Lower leg skin (tissue), 4 donors: ENCODE measurements at regions not wholly inside any gene's neighbourhood (a gene's known extent, or its start where the extent isn't known, plus 50 kb on each side); places are given as distances from the start of the nearest gene placed in this dataset.

Experiments used
- DNase-seq, 2 donors: peaks; one replicate each; pipeline ENCODE4 v3.0.0-alpha.2; 2019; ENCODE audit warnings: low spot score in 2 of 2
- H3K4me3 ChIP-seq: fragments of 200-600 bp; sonication (generic); 2 replicates; pipeline ENCODE4 v1.5.1; 2017; ENCODE audit warnings: mild to moderate bottlenecking, low read depth; ENCODE audit not compliant: poor library complexity, severe bottlenecking
- CTCF ChIP-seq, 3 donors: fragments of 450-650 bp; IDR thresholded peaks; one replicate each; pipeline ENCODE4 v1.5.1; 2016; ENCODE audit warnings: antibody characterized with exemption in 3 of 3, mild to moderate bottlenecking in 3 of 3, moderate library complexity in 2 of 3
- POLR2A ChIP-seq, 2 donors: fragments of 450-650 bp; IDR thresholded peaks; one replicate each; pipeline ENCODE4 v1.6.1; 2016 to 2017; ENCODE audit warnings: antibody characterized with exemption in 2 of 2, mild to moderate bottlenecking in 1 of 2, moderate library complexity in 1 of 2
- WGBS, 2 donors: methylation state at CpG; one replicate each; pipeline ENCODE4 v1.1.5; 2018; 5-methylcytosine and 5-hydroxymethylcytosine counted together
- intact Hi-C: fragments of 100-400 bp; cut with DNase I; formaldehyde crosslinking; loops from one replicate; pipeline ENCODE4 v1.15.0; 2023; ENCODE audit warnings: low total_unique reads

- TF ChIP-seq POLR2A (IDR thresholded peaks at IDR 0.05) (no peak), CTCF (IDR thresholded peaks at IDR 0.05) (no peak)
- H3K4me3 ChIP-seq = no peak overlapping the region
- no peak for DNase-seq
- intact Hi-C loops = no loop called here
- 68 to 85% methylated on average over 2 of the region's 2 CpGs for WGBS, 2 donors
These were observed 357.7 kb upstream of the SMIM21 start for GRCh38 chr18:75785206-75785605.

GRCh38 chr18:75784390-75784789 lies 356.9 kb upstream of the SMIM21 start:
- no peak overlapping the region for H3K4me3 ChIP-seq
- intact Hi-C loops = no loop called here
- WGBS, 2 donors = 19 to 28% methylated on average over 14 of the region's 14 CpGs
- TF ChIP-seq CTCF (IDR thresholded peaks at IDR 0.05) (no peak), POLR2A (IDR thresholded peaks at IDR 0.05) (no peak)
- no peak for DNase-seq

- intact Hi-C loops = no loop called here
- no peak overlapping the region for H3K4me3 ChIP-seq
- DNase-seq = no peak
- 58 to 64% methylated on average over 14 of the region's 14 CpGs for WGBS, 2 donors
- no peak for TF ChIP-seq CTCF (IDR thresholded peaks at IDR 0.05)
- no peak for TF ChIP-seq POLR2A (IDR thresholded peaks at IDR 0.05)
These were observed 356.2 kb upstream of the SMIM21 start for GRCh38 chr18:75783566-75784281.

- WGBS, 2 donors = 86 to 89% methylated on average over 11 of the region's 11 CpGs
- H3K4me3 ChIP-seq = no peak overlapping the region
- DNase-seq = no peak
- TF ChIP-seq POLR2A (IDR thresholded peaks at IDR 0.05) = no peak
- no peak for TF ChIP-seq CTCF (IDR thresholded peaks at IDR 0.05)
- intact Hi-C loops = no loop called here
These were observed 355.3 kb upstream of the SMIM21 start for GRCh38 chr18:75782826-75783225.

GRCh38 chr18:75782204-75782603 lies 354.7 kb upstream of the SMIM21 start:
- intact Hi-C loops = no loop called here
- H3K4me3 ChIP-seq = no peak overlapping the region
- DNase-seq = no peak
- 63 to 66% methylated on average over 4 of the region's 4 CpGs for WGBS, 2 donors
- no peak for TF ChIP-seq CTCF (IDR thresholded peaks at IDR 0.05)
- TF ChIP-seq POLR2A (IDR thresholded peaks at IDR 0.05) = no peak

- TF ChIP-seq POLR2A (IDR thresholded peaks at IDR 0.05) (no peak), CTCF (IDR thresholded peaks at IDR 0.05) (no peak)
- H3K4me3 ChIP-seq = no peak overlapping the region
- intact Hi-C loops = no loop called here
- 80 to 84% methylated on average over 3 of the region's 3 CpGs for WGBS, 2 donors
- DNase-seq = no peak
These were observed 352.4 kb upstream of the SMIM21 start for GRCh38 chr18:75779910-75780309.
